Endodermal cell (in vitro differentiated cells): ENCODE measurements at regions not wholly inside any gene's neighbourhood (a gene's known extent, or its start where the extent isn't known, plus 50 kb on each side); places are given as distances from the start of the nearest gene placed in this dataset.

Source experiments
- DNase-seq: peaks from one replicate; pipeline ENCODE4 v3.0.0-alpha.2; 2017
- H3K27ac ChIP-seq: 2 replicates; pipeline ENCODE4 v1.5.1; 2013; ENCODE audit warnings: mild to moderate bottlenecking, low read depth, low read length, moderate library complexity
- H3K27me3 ChIP-seq: 2 replicates; pipeline ENCODE4 v1.6.1; 2013; ENCODE audit warnings: mild to moderate bottlenecking, low read length, moderate library complexity; ENCODE audit not compliant: insufficient read depth, control insufficient read depth, poor library complexity, severe bottlenecking
- H3K36me3 ChIP-seq: 2 replicates; pipeline ENCODE4 v1.7.0; 2013; ENCODE audit warnings: mild to moderate bottlenecking, low read length, moderate library complexity; ENCODE audit not compliant: control insufficient read depth, insufficient read depth
- H3K4me1 ChIP-seq: one replicate; pipeline ENCODE4 v1.7.0; 2013; ENCODE audit warnings: low read length; ENCODE audit not compliant: control insufficient read depth, insufficient read depth
- H3K4me3 ChIP-seq: 2 replicates; pipeline ENCODE4 v1.5.1; 2013; ENCODE audit warnings: mild to moderate bottlenecking, low read length, moderate library complexity
- H3K9ac ChIP-seq: 2 replicates; pipeline ENCODE4 v1.6.1; 2013; ENCODE audit warnings: mild to moderate bottlenecking, low read length, moderate library complexity; ENCODE audit not compliant: poor library complexity, severe bottlenecking; ENCODE audit errors: extremely low read depth
- H3K9me3 ChIP-seq: 2 replicates; pipeline ENCODE4 v1.6.1; 2013; ENCODE audit warnings: mild to moderate bottlenecking, low read length, moderate library complexity; ENCODE audit not compliant: control insufficient read depth
- H3K27ac Mint-ChIP-seq: 2 replicates; pipeline ENCODE4 v1.8.0; 2020; ENCODE audit warnings: mixed read lengths
- H3K27me3 Mint-ChIP-seq: 2 replicates; pipeline ENCODE4 v1.8.0; 2021; ENCODE audit warnings: mild to moderate bottlenecking, mixed read lengths; ENCODE audit not compliant: insufficient read depth
- H3K36me3 Mint-ChIP-seq: 2 replicates; pipeline ENCODE4 v1.8.0; 2020; ENCODE audit warnings: low read depth, mixed read lengths
- H3K4me1 Mint-ChIP-seq: 2 replicates; pipeline ENCODE4 v1.8.0; 2020; ENCODE audit warnings: mixed read lengths
- H3K4me3 Mint-ChIP-seq: 2 replicates; pipeline ENCODE4 v1.8.0; 2020; ENCODE audit warnings: mild to moderate bottlenecking, moderate library complexity, mixed read lengths
- H3K9me3 Mint-ChIP-seq: 2 replicates; pipeline ENCODE4 v1.8.0; 2020; ENCODE audit warnings: mild to moderate bottlenecking, mixed read lengths
- WGBS, 2 experiments: methylation state at CpG; one replicate each; pipeline versions ENCODE4 v1.1.5 to v1.1.7; 2013; ENCODE audit warnings: missing lambda C conversion rate in 2 of 2, mixed read lengths in 1 of 2; ENCODE audit not compliant: insufficient coverage in 1 of 2, insufficient read length in 1 of 2; 5-methylcytosine and 5-hydroxymethylcytosine counted together
- TF ChIP-seq, protein P1 (sequence below): fragments of 200-600 bp; sonication (generic); conservative IDR thresholded peaks from 2 replicates; pipeline ENCODE4 v1.5.0; 2021; ENCODE audit warnings: antibody characterized with exemption, mild to moderate bottlenecking

DNA sequence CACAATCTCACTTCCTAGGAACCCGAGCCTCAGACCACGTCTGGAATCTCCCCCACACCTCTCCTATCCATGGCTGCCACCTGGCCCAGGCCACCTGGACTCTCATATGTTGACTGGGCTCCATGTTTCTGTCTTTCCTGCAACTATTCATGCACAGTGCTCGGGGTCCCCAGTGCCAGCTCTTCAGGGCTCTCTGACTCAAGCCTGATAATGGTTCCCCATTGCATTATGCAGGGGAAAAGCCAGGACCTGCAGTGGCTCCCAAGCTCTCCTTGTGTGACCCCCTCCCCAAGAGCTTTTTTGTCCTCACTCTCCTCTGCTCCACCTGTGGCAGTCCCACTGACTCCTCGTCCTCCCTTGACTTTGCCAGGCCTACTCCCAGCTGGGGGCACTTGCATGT lies 417.6 kb downstream of the NPHP4 start:
- Histone ChIP-seq H3K4me1 (no peaks in the 10 kb centered on the region), H3K36me3 (no peaks in the 10 kb centered on the region), H3K4me3 (no peak overlapping the region), H3K27ac (no peak overlapping the region), H3K9ac (no peak overlapping the region), H3K27me3 (no peaks in the 10 kb centered on the region), H3K9me3 (peaks cover 6% of the 10 kb centered on the region)
- Mint-ChIP-seq H3K27me3 (peaks cover 12% of the 10 kb centered on the region), H3K9me3 (peaks cover 11% of the 10 kb centered on the region), H3K4me1 (peaks cover 12% of the 10 kb centered on the region), H3K36me3 (no peaks in the 10 kb centered on the region), H3K27ac (no peak overlapping the region), H3K4me3 (no peak overlapping the region)
- no peak for DNase-seq
- 74 to 77% methylated on average over 2 to 4 of the region's 4 CpGs for WGBS, 2 experiments
- TF ChIP-seq, protein P1, sequence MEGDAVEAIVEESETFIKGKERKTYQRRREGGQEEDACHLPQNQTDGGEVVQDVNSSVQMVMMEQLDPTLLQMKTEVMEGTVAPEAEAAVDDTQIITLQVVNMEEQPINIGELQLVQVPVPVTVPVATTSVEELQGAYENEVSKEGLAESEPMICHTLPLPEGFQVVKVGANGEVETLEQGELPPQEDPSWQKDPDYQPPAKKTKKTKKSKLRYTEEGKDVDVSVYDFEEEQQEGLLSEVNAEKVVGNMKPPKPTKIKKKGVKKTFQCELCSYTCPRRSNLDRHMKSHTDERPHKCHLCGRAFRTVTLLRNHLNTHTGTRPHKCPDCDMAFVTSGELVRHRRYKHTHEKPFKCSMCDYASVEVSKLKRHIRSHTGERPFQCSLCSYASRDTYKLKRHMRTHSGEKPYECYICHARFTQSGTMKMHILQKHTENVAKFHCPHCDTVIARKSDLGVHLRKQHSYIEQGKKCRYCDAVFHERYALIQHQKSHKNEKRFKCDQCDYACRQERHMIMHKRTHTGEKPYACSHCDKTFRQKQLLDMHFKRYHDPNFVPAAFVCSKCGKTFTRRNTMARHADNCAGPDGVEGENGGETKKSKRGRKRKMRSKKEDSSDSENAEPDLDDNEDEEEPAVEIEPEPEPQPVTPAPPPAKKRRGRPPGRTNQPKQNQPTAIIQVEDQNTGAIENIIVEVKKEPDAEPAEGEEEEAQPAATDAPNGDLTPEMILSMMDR, result no peak

DNA sequence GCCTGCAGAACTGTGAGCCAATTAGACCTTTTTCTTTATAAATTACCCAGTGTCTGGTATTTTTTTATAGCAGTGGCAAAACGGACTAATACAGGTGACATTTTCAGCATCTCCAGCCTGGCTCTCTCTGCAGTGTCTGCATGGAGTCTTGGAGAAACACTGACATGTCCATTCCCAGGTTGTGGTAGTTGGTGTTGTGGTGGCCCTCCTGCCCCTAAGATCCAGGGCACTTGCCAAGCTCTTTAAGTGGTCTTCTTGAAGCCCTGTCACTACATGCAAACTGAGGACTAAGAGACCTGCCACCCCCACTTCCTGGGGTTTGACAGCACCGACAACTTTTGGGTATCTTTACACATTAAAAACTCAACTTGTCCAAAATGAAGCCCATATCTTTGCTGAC lies 419.4 kb downstream of the NPHP4 start:
- peak; percentile 17 for DNase-seq
- H3K4me1 ChIP-seq, result no peaks in the 10 kb centered on the region
- H3K9me3 ChIP-seq, result peaks cover 15% of the 10 kb centered on the region
- 91 to 100% methylated on average over 2 of the region's 2 CpGs for WGBS, 2 experiments
- H3K9ac ChIP-seq, result no peak overlapping the region
- H3K36me3 ChIP-seq, result no peaks in the 10 kb centered on the region
- H3K27ac ChIP-seq, result no peak overlapping the region
- H3K4me3 ChIP-seq, result no peak overlapping the region
- H3K9me3 Mint-ChIP-seq, result peaks cover 17% of the 10 kb centered on the region
- H3K27ac Mint-ChIP-seq, result no peak overlapping the region
- no peak overlapping the region for H3K4me3 Mint-ChIP-seq
- no peaks in the 10 kb centered on the region for H3K27me3 ChIP-seq
- H3K27me3 Mint-ChIP-seq, result peaks cover 12% of the 10 kb centered on the region
- H3K4me1 Mint-ChIP-seq, result peaks cover 3% of the 10 kb centered on the region
- TF ChIP-seq, protein P1, result no peak
- H3K36me3 Mint-ChIP-seq, result no peaks in the 10 kb centered on the region

DNA sequence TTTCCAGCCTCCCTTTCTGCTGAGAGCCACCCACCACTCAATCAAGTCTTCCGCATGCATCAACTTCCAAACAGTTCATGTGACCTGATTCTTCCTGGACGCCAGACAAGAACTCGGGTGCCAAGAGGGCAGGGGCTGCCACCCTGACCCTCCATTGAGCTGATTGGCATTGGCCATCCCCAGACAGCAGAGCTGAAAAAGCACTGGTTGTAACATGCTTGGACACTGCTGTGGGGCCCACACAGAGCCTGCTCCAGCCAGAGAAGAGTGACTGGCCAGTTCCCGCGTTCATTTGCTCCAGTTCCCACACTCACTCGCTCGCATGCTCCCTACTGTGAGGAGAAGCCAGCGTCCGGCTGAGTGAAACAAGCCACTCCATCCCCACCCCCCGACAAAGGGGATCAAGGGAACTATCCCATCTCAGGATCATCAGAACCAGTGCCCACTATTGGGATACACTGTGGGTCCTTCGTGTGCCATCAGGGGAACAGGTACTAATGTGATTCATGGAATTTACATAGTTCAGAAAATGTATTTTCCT lies 420.3 kb downstream of the NPHP4 start:
- no peak for DNase-seq
- no peaks in the 10 kb centered on the region for H3K36me3 Mint-ChIP-seq
- peaks cover 12% of the 10 kb centered on the region for H3K27me3 Mint-ChIP-seq
- H3K4me1 ChIP-seq, result no peaks in the 10 kb centered on the region
- H3K4me1 Mint-ChIP-seq, result no peaks in the 10 kb centered on the region
- no peaks in the 10 kb centered on the region for H3K27me3 ChIP-seq
- no peak overlapping the region for H3K27ac Mint-ChIP-seq
- no peaks in the 10 kb centered on the region for H3K36me3 ChIP-seq
- peaks cover 15% of the 10 kb centered on the region for H3K9me3 ChIP-seq
- no peak overlapping the region for H3K4me3 ChIP-seq
- WGBS, 2 experiments, result 90 to 95% methylated on average over 8 to 11 of the region's 11 CpGs
- TF ChIP-seq, protein P1, result no peak
- H3K9me3 Mint-ChIP-seq, result peaks cover 17% of the 10 kb centered on the region
- no peak overlapping the region for H3K9ac ChIP-seq
- no peak overlapping the region for H3K4me3 Mint-ChIP-seq
- no peak overlapping the region for H3K27ac ChIP-seq
